HEK293 (cell line): ENCODE measurements at regions not wholly inside any gene's neighbourhood (a gene's known extent, or its start where the extent isn't known, plus 50 kb on each side); places are given as distances from the start of the nearest gene placed in this dataset.

Source experiments
- CTCF ChIA-PET: fragments of 350-600 bp; formaldehyde crosslinking; extraction: SDS; loops from one replicate; lab custom pipeline; 2021; ENCODE audit warnings: antibody characterized with exemption; lab: Yijun Ruan, JAX
- POLR2A ChIA-PET: fragments of 300-600 bp; formaldehyde crosslinking; extraction: SDS; loops from one replicate; lab custom pipeline; 2020; ENCODE audit warnings: antibody characterized with exemption, inconsistent platforms; lab: Yijun Ruan, JAX
- H3K27ac ChIP-seq: fragments of 200-500 bp; sonication (Bioruptor generic); 2 replicates; pipeline ENCODE4 v1.5.1; 2014; ENCODE audit warnings: low read depth, low read length, control low read depth, inconsistent platforms; ENCODE audit errors: extremely low read depth
- H3K36me3 ChIP-seq, 2 experiments: fragments of 200-500 bp in 1 of 2; sonication (Bioruptor generic) in 1 of 2; 1 replicate in 1 of 2; 2 replicates in 1 of 2; pipeline ENCODE4 v1.5.1; 2014 to 2017; ENCODE audit warnings: inconsistent platforms in 2 of 2, low read length in 2 of 2; ENCODE audit not compliant: control insufficient read depth in 2 of 2, insufficient read depth in 1 of 2
- H3K4me1 ChIP-seq: fragments of 200-500 bp; sonication (Bioruptor generic); 2 replicates; pipeline ENCODE4 v1.5.1; 2014; ENCODE audit warnings: mild to moderate bottlenecking, low read length, inconsistent platforms; ENCODE audit not compliant: control insufficient read depth, insufficient read depth
- H3K4me3 ChIP-seq: 2 replicates; pipeline ENCODE4 v1.5.1; 2011; ENCODE audit warnings: low read depth, mild to moderate bottlenecking, control low read depth, low read length, moderate library complexity
- H3K9me3 ChIP-seq: fragments of 200-500 bp; sonication (Bioruptor generic); 2 replicates; pipeline ENCODE4 v1.5.1; 2014; ENCODE audit warnings: low read depth, low read length, inconsistent platforms; ENCODE audit not compliant: control insufficient read depth, insufficient read depth
- KLF10 ChIP-seq: fragments of 450-650 bp; IDR thresholded peaks from 2 replicates; pipeline ENCODE4 v1.5.1; 2018; ENCODE audit warnings: missing biosample characterization, mild to moderate bottlenecking, missing genetic modification characterization
- KLF8 ChIP-seq: fragments of 450-650 bp; formaldehyde crosslinking; IDR thresholded peaks from 2 replicates; pipeline ENCODE4 v1.5.1; 2016; ENCODE audit warnings: missing biosample characterization, missing genetic modification characterization
- OVOL3 ChIP-seq: fragments of 450-650 bp; formaldehyde crosslinking; IDR thresholded peaks from 2 replicates; pipeline ENCODE4 v1.5.1; 2016; ENCODE audit warnings: missing biosample characterization, missing genetic modification characterization
- ZBTB21 ChIP-seq: fragments of 450-650 bp; formaldehyde crosslinking; IDR thresholded peaks from 2 replicates; pipeline ENCODE4 v1.5.1; 2017; ENCODE audit warnings: missing biosample characterization, missing genetic modification characterization
- ZBTB7A ChIP-seq: fragments of 450-650 bp; formaldehyde crosslinking; IDR thresholded peaks from 2 replicates; pipeline ENCODE4 v1.5.1; 2016; ENCODE audit warnings: low read depth, missing biosample characterization, missing genetic modification characterization
- ZBTB8A ChIP-seq: fragments of 450-650 bp; formaldehyde crosslinking; IDR thresholded peaks from 2 replicates; pipeline ENCODE4 v1.5.1; 2016; ENCODE audit warnings: missing biosample characterization, missing genetic modification characterization
- ZFP69B ChIP-seq: fragments of 450-650 bp; formaldehyde crosslinking; IDR thresholded peaks from 2 replicates; pipeline ENCODE4 v1.5.1; 2016; ENCODE audit warnings: missing biosample characterization, missing genetic modification characterization
- ZNF114 ChIP-seq: fragments of 450-650 bp; formaldehyde crosslinking; IDR thresholded peaks from 2 replicates; pipeline ENCODE4 v1.5.0; 2017; ENCODE audit warnings: missing biosample characterization, missing genetic modification characterization
- ZNF140 ChIP-seq: fragments of 450-650 bp; formaldehyde crosslinking; IDR thresholded peaks from 2 replicates; pipeline ENCODE4 v1.5.1; 2016; ENCODE audit warnings: missing biosample characterization, missing genetic modification characterization
- ZNF148 ChIP-seq: fragments of 450-650 bp; formaldehyde crosslinking; IDR thresholded peaks from 2 replicates; pipeline ENCODE4 v1.5.0; 2017; ENCODE audit warnings: missing biosample characterization, missing genetic modification characterization, borderline replicate concordance
- ZNF169 ChIP-seq: fragments of 450-650 bp; formaldehyde crosslinking; IDR thresholded peaks from 2 replicates; pipeline ENCODE4 v1.5.1; 2016; ENCODE audit warnings: missing biosample characterization, missing genetic modification characterization
- ZNF302 ChIP-seq: fragments of 450-650 bp; formaldehyde crosslinking; IDR thresholded peaks from 2 replicates; pipeline ENCODE4 v1.5.1; 2016; ENCODE audit warnings: missing biosample characterization, missing genetic modification characterization, low read depth
- ZNF311 ChIP-seq: fragments of 450-650 bp; formaldehyde crosslinking; IDR thresholded peaks from 2 replicates; pipeline ENCODE4 v1.5.1; 2017; ENCODE audit warnings: missing biosample characterization, missing genetic modification characterization, borderline replicate concordance
- ZNF335 ChIP-seq: fragments of 450-650 bp; formaldehyde crosslinking; conservative IDR thresholded peaks from 2 replicates; pipeline ENCODE4 v1.5.1; 2016; ENCODE audit warnings: missing biosample characterization, missing genetic modification characterization
- ZNF350 ChIP-seq: fragments of 450-650 bp; formaldehyde crosslinking; IDR thresholded peaks from 2 replicates; pipeline ENCODE4 v1.5.0; 2017; ENCODE audit warnings: missing biosample characterization, mild to moderate bottlenecking, missing genetic modification characterization
- ZNF433 ChIP-seq: fragments of 450-650 bp; formaldehyde crosslinking; IDR thresholded peaks from 2 replicates; pipeline ENCODE4 v1.5.1; 2016; ENCODE audit warnings: missing biosample characterization, missing genetic modification characterization, low read depth
- ZNF501 ChIP-seq: fragments of 450-650 bp; formaldehyde crosslinking; IDR thresholded peaks from 2 replicates; pipeline ENCODE4 v1.5.1; 2016; ENCODE audit warnings: missing biosample characterization, missing genetic modification characterization
- ZNF600 ChIP-seq: fragments of 450-650 bp; formaldehyde crosslinking; IDR thresholded peaks from 2 replicates; pipeline ENCODE4 v1.5.1; 2016; ENCODE audit warnings: missing biosample characterization, missing genetic modification characterization
- ZNF654 ChIP-seq: fragments of 450-650 bp; formaldehyde crosslinking; IDR thresholded peaks from 2 replicates; pipeline ENCODE4 v1.5.1; 2016; ENCODE audit warnings: low read depth, missing biosample characterization, missing genetic modification characterization
- TF ChIP-seq, protein P1 (sequence below): IDR thresholded peaks from 2 replicates; pipeline ENCODE4 v1.6.1; 2011; ENCODE audit warnings: mild to moderate bottlenecking, low read depth, low read length, borderline replicate concordance
- TF ChIP-seq, protein P2 (sequence below): fragments of 450-650 bp; formaldehyde crosslinking; conservative IDR thresholded peaks from 2 replicates; pipeline ENCODE4 v1.5.1; 2016; ENCODE audit warnings: low read depth, missing biosample characterization, missing genetic modification characterization

DNA sequence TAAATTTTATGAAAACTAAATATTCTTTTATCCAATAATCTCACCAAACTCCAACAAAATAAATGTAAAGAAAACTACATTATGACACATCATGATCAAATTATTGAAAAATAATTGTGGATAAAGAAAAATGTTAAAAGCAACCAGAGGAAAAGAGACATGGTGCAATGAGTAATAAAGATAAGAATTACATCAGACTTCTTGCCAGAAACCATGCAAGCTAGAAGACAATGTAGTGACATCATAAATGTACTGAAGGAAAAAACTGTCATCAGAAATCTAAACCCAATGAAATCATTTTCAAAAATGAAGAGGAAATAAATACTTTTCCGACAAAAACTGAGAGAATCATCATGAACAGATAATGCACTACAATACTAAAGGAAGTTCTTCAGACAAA lies 135.9 kb upstream of the EOLA2 start (continued):
- TF ChIP-seq ZBTB7A (no peak), ZNF335 (tag by site-specific recombination) (no peak), ZNF140 (no peak), ZNF169 (tag by site-specific recombination) (no peak), ZFP69B (tag by site-specific recombination) (no peak), ZNF350 (tag by site-specific recombination) (no peak), ZNF433 (tag by site-specific recombination) (no peak), ZBTB21 (peak; percentile 92), ZNF501 (no peak), ZNF311 (tag by site-specific recombination) (no peak)
- TF ChIP-seq, protein P1, sequence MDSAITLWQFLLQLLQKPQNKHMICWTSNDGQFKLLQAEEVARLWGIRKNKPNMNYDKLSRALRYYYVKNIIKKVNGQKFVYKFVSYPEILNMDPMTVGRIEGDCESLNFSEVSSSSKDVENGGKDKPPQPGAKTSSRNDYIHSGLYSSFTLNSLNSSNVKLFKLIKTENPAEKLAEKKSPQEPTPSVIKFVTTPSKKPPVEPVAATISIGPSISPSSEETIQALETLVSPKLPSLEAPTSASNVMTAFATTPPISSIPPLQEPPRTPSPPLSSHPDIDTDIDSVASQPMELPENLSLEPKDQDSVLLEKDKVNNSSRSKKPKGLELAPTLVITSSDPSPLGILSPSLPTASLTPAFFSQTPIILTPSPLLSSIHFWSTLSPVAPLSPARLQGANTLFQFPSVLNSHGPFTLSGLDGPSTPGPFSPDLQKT, result no peak

- Histone ChIP-seq H3K4me3 (no peak overlapping the region), H3K9me3 (no peaks in the 10 kb centered on the region), H3K4me1 (no peaks in the 10 kb centered on the region), H3K36me3 (no peaks in the 10 kb centered on the region), H3K27ac (no peak overlapping the region)
- POLR2A ChIA-PET, result no interaction called here
- no peak for TF ChIP-seq ZNF600
- no peak for TF ChIP-seq KLF8 (tag by site-specific recombination)
- no peak for TF ChIP-seq ZNF302 (tag by site-specific recombination)
- TF ChIP-seq ZBTB8A (tag by site-specific recombination), result no peak
- TF ChIP-seq ZNF140, result no peak
- TF ChIP-seq KLF10 (tag by site-specific recombination), result no peak
- CTCF ChIA-PET, result no interaction called here
These were observed 142.2 kb upstream of the EOLA2 start for GRCh38 chrX:150080497-150080896.

GRCh38 chrX:150081076-150081475 lies 142.8 kb upstream of the EOLA2 start:
- ChIA-PET POLR2A (no interaction called here), CTCF (no interaction called here)
- Histone ChIP-seq H3K9me3 (no peaks in the 10 kb centered on the region), H3K36me3 (no peaks in the 10 kb centered on the region), H3K4me1 (no peaks in the 10 kb centered on the region), H3K4me3 (no peak overlapping the region), H3K27ac (no peak overlapping the region)
- no peak for TF ChIP-seq ZNF148 (tag by site-specific recombination)
- TF ChIP-seq ZNF654 (tag by site-specific recombination), result no peak
- no peak for TF ChIP-seq ZBTB7A
- TF ChIP-seq, protein P2, sequence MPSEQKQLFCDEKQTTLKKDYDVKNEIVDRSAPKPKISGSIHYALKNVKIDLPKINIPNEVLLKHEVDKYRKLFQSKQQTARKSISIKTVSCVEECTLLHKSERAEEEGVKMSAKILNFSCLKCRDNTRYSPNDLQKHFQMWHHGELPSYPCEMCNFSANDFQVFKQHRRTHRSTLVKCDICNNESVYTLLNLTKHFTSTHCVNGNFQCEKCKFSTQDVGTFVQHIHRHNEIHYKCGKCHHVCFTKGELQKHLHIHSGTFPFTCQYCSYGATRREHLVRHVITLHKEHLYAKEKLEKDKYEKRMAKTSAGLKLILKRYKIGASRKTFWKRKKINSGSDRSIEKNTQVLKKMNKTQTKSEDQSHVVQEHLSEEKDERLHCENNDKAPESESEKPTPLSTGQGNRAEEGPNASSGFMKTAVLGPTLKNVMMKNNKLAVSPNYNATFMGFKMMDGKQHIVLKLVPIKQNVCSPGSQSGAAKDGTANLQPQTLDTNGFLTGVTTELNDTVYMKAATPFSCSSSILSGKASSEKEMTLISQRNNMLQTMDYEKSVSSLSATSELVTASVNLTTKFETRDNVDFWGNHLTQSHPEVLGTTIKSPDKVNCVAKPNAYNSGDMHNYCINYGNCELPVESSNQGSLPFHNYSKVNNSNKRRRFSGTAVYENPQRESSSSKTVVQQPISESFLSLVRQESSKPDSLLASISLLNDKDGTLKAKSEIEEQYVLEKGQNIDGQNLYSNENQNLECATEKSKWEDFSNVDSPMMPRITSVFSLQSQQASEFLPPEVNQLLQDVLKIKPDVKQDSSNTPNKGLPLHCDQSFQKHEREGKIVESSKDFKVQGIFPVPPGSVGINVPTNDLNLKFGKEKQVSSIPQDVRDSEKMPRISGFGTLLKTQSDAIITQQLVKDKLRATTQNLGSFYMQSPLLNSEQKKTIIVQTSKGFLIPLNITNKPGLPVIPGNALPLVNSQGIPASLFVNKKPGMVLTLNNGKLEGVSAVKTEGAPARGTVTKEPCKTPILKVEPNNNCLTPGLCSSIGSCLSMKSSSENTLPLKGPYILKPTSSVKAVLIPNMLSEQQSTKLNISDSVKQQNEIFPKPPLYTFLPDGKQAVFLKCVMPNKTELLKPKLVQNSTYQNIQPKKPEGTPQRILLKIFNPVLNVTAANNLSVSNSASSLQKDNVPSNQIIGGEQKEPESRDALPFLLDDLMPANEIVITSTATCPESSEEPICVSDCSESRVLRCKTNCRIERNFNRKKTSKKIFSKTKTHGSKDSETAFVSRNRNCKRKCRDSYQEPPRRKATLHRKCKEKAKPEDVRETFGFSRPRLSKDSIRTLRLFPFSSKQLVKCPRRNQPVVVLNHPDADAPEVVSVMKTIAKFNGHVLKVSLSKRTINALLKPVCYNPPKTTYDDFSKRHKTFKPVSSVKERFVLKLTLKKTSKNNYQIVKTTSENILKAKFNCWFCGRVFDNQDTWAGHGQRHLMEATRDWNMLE (tag by site-specific recombination), result no peak
- TF ChIP-seq OVOL3 (tag by site-specific recombination), result no peak
- TF ChIP-seq ZNF114 (tag by site-specific recombination), result no peak
